ENCODE measurements at regions not wholly inside any gene's neighbourhood (a gene's known extent, or its start where the extent isn't known, plus 50 kb on each side); places are given as distances from the start of the nearest gene placed in this dataset.

DNA sequence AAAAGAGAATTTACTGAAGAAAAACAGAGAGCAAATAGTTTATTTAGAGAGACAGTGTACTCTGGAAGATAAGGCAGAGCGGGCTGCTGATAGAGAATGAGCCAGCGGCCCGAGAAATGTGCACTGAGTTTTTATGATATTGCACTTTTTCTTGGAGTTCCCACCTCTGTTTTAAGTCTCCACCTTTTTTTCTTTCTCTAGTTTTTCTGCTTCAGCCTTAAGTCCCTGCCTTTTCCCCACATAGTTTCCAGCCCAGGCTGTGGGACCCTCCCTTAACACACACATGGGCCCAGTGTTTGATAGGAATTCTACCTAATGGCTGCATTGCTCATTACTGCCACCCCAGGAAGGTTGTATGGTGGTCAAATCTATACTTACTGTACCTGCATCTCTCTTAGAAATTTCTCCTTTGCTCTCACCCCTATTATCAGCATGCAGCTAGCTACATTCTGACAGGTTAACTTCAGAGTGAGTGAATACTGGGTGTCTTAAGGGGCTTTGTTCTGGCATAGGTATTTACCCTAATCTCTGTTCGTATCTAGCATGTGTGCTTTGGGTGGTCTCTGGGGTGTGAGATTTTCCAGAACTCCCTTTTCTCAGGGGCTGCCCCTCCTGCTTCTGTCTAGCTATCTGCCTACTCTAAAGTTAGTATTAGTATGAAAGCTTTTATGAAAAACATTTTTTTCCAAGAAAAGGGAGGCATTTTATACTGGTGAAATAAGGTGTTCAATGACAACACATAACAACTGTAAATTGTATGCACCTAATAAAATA lies 127.3 kb upstream of the TOP3B start:
- Histone ChIP-seq H2BK120ac (replicated peaks; ENCODE audit: low read depth, low read length) (no peak overlapping the region), H4K91ac (replicated peaks; ENCODE audit: insufficient read length, low read length) (no peak overlapping the region), H3K23me2 (ENCODE audit: low read depth, low read length) (no peaks in the 10 kb centered on the region), H3K4ac (replicated peaks; ENCODE audit: insufficient read length, low read depth, low read length) (no peak overlapping the region), H2AFZ (ENCODE audit: low read length) (no peak overlapping the region), H2BK12ac (ENCODE audit: low read depth, low read length) (no peak overlapping the region), H3K14ac (ENCODE audit: insufficient read length) (no peak overlapping the region), H3K79me2 (ENCODE audit: control insufficient read depth in 1 of 2, insufficient read depth in 2 of 2, low read length in 2 of 2) (no peaks in the 10 kb centered on the region), H3K4me1 (replicated peaks in 1 of 4; ENCODE audit: control insufficient read depth in 3 of 4, insufficient read depth in 4 of 4, low read length in 3 of 4) (peaks cover 0 to 2% (median 0%) of the 10 kb centered on the region in 4 experiments; a peak in 3 of 7 replicates), H2BK20ac (ENCODE audit: low read length) (no peak overlapping the region), H3K4me2 (ENCODE audit: insufficient read depth in 1 of 2, low read depth in 2 of 2, low read length in 2 of 2) (no peak overlapping the region), H3K79me1 (ENCODE audit: low read depth, low read length) (no peaks in the 10 kb centered on the region), H3K27me3 (replicated peaks in 1 of 4; ENCODE audit: control insufficient read depth in 3 of 4, extremely low read depth in 1 of 4, insufficient read depth in 3 of 4, low read length in 3 of 4) (peaks cover 35 to 70% (median 65%) of the 10 kb centered on the region in 4 experiments), H3K36me3 (ENCODE audit: control insufficient read depth in 2 of 4, insufficient read depth in 4 of 4, low read length in 3 of 4) (no peaks in the 10 kb centered on the region), H3K27ac (ENCODE audit: low read depth, low read length) (no peak overlapping the region), H2AK5ac (ENCODE audit: low read depth, low read length) (no peak overlapping the region), H3K23ac (ENCODE audit: insufficient read length) (no peak overlapping the region), H3K18ac (ENCODE audit: extremely low read depth, low read length) (no peak overlapping the region), H4K8ac (ENCODE audit: extremely low read depth, insufficient read depth, low read length) (no peak overlapping the region), H3K4me3 (ENCODE audit: extremely low read depth in 1 of 4, insufficient read depth in 2 of 4, low read depth in 3 of 4, low read length in 4 of 4) (no peak overlapping the region), H3K9me3 (ENCODE audit: insufficient read depth in 2 of 2, low read depth in 1 of 2, low read length in 1 of 2) (no peaks in the 10 kb centered on the region), H3K9ac (replicated peaks in 1 of 4; ENCODE audit: extremely low read depth in 1 of 4, low read depth in 3 of 4, low read length in 3 of 4) (no peak overlapping the region), H4K20me1 (replicated peaks in 1 of 2; ENCODE audit: control insufficient read depth in 1 of 2, insufficient read depth in 2 of 2, low read length in 2 of 2) (peaks cover 0 to 2% of the 10 kb centered on the region in 2 experiments), H4K5ac (ENCODE audit: insufficient read length, low read depth, low read length) (no peak overlapping the region), H2BK15ac (ENCODE audit: low read length) (no peak overlapping the region), H2BK5ac (ENCODE audit: low read depth, low read length) (no peak overlapping the region), H3K56ac (replicated peaks; ENCODE audit: insufficient read length, low read depth, low read length) (no peak overlapping the region)
- POLR2A ChIA-PET (ENCODE audit: partially characterized antibody): no interaction called here
- FAIRE-seq (peak; percentile 36), DNase-seq (ENCODE audit: low read depth in 1 of 2, low spot score in 2 of 2) (no peak)
- WGBS, 2 experiments (ENCODE audit: extremely low coverage in 1 of 2, insufficient coverage in 1 of 2, insufficient read length in 1 of 2, insufficient replicate concordance in 2 of 2, low coverage in 1 of 2, low lambda C conversion rate in 2 of 2, missing lambda C conversion rate in 1 of 2): 91% methylated on average over 4 of the region's 4 CpGs; no CpG with 5 or more reads in 1 of the 2 experiments
- CTCF ChIA-PET (ENCODE audit: partially characterized antibody): interaction anchor here (0.5 to 5.3 kb wide), 39 partner anchors 9 to 399 kb away, joined by 3 to 47 read pairs (median 5); partner anchors contain the start of gene ZNF280B
- TF ChIP-seq RFX5 (IDR thresholded peaks at IDR 0.05; ENCODE audit: borderline replicate concordance, low read depth, low read length): no peak
- TF ChIP-seq, protein P1, sequence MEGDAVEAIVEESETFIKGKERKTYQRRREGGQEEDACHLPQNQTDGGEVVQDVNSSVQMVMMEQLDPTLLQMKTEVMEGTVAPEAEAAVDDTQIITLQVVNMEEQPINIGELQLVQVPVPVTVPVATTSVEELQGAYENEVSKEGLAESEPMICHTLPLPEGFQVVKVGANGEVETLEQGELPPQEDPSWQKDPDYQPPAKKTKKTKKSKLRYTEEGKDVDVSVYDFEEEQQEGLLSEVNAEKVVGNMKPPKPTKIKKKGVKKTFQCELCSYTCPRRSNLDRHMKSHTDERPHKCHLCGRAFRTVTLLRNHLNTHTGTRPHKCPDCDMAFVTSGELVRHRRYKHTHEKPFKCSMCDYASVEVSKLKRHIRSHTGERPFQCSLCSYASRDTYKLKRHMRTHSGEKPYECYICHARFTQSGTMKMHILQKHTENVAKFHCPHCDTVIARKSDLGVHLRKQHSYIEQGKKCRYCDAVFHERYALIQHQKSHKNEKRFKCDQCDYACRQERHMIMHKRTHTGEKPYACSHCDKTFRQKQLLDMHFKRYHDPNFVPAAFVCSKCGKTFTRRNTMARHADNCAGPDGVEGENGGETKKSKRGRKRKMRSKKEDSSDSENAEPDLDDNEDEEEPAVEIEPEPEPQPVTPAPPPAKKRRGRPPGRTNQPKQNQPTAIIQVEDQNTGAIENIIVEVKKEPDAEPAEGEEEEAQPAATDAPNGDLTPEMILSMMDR (IDR thresholded peaks at IDR 0.05; ENCODE audit: control extremely low read depth in 1 of 3, insufficient read depth in 1 of 3, low read depth in 1 of 3, low read length in 3 of 3): peak in 2 of 3 experiments; percentile 35 to 62; a peak in 2 of 4 replicates
- TF ChIP-seq, protein P2, sequence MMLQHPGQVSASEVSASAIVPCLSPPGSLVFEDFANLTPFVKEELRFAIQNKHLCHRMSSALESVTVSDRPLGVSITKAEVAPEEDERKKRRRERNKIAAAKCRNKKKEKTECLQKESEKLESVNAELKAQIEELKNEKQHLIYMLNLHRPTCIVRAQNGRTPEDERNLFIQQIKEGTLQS (IDR thresholded peaks at IDR 0.05; ENCODE audit: insufficient read depth, low read depth, low read length): no peak
- TF ChIP-seq RAD21 (IDR thresholded peaks at IDR 0.05 in 1 of 2, conservative IDR thresholded peaks at IDR 0.05 in 1 of 2; ENCODE audit: low read depth in 2 of 2, low read length in 2 of 2): peak in 1 of 2 experiments; percentile 17; a peak in 1 of 4 replicates
- no peak for TF ChIP-seq BACH1 (IDR thresholded peaks at IDR 0.05; ENCODE audit: low read length)
- TF ChIP-seq HDAC2 (IDR thresholded peaks at IDR 0.05; ENCODE audit: borderline replicate concordance in 1 of 2, low read depth in 2 of 2, low read length in 2 of 2): no peak
- no peak for TF ChIP-seq POLR2AphosphoS5 (IDR thresholded peaks at IDR 0.05; ENCODE audit: low read depth, low read length)
- TF ChIP-seq PHF8 (conservative IDR thresholded peaks at IDR 0.05; ENCODE audit: low read depth, low read length): no peak
